MM.1S (cell line): ENCODE measurements at regions not wholly inside any gene's neighbourhood (a gene's known extent, or its start where the extent isn't known, plus 50 kb on each side); places are given as distances from the start of the nearest gene placed in this dataset.

Experiments used
- DNase-seq: peaks from one replicate; pipeline ENCODE4 v3.0.0-alpha.2; 2015
- H2AFZ ChIP-seq: fragments of 300-600 bp; sonication (generic); 2 replicates; pipeline ENCODE4 v1.6.0; 2016; ENCODE audit warnings: antibody characterized with exemption, low read length
- H3F3A ChIP-seq: fragments of 300-600 bp; sonication (generic); 2 replicates; pipeline ENCODE4 v1.6.1; 2016; ENCODE audit warnings: mild to moderate bottlenecking, antibody characterized with exemption, low read length, moderate library complexity, mixed read lengths; ENCODE audit not compliant: insufficient read depth
- H3K27ac ChIP-seq: fragments of 300-600 bp; sonication (generic); 2 replicates; pipeline ENCODE4 v1.5.1; 2016; ENCODE audit warnings: mild to moderate bottlenecking, low read length
- H3K27me3 ChIP-seq: fragments of 300-600 bp; sonication (generic); replicated peaks from 2 replicates; pipeline ENCODE4 v1.6.0; 2016; ENCODE audit warnings: low read length; ENCODE audit not compliant: insufficient read depth
- H3K36me3 ChIP-seq: fragments of 300-600 bp; sonication (generic); replicated peaks from 2 replicates; pipeline ENCODE4 v1.6.1; 2016; ENCODE audit warnings: mild to moderate bottlenecking, low read length, mixed read lengths; ENCODE audit not compliant: insufficient read depth
- H3K4me1 ChIP-seq: fragments of 300-600 bp; sonication (generic); 2 replicates; pipeline ENCODE4 v1.6.1; 2016; ENCODE audit warnings: low read length, mixed read lengths
- H3K4me2 ChIP-seq: fragments of 300-600 bp; sonication (generic); 2 replicates; pipeline ENCODE4 v1.6.0; 2016; ENCODE audit warnings: low read depth, low read length
- H3K4me3 ChIP-seq: fragments of 300-600 bp; sonication (generic); 2 replicates; pipeline ENCODE4 v1.5.1; 2016; ENCODE audit warnings: low read length, mixed read lengths
- H3K79me2 ChIP-seq: fragments of 300-600 bp; sonication (generic); 2 replicates; pipeline ENCODE4 v1.6.1; 2016; ENCODE audit warnings: mixed run types, low read length, mixed read lengths
- H3K9ac ChIP-seq: fragments of 300-600 bp; sonication (generic); 2 replicates; pipeline ENCODE4 v1.6.1; 2016; ENCODE audit warnings: low read length, mixed read lengths
- H3K9me2 ChIP-seq: fragments of 300-600 bp; sonication (generic); replicated peaks from 2 replicates; pipeline ENCODE4 v1.6.1; 2016; ENCODE audit warnings: mild to moderate bottlenecking, low read length, mixed read lengths; ENCODE audit not compliant: insufficient read depth
- H3K9me3 ChIP-seq: fragments of 300-600 bp; sonication (generic); replicated peaks from 2 replicates; pipeline ENCODE4 v1.6.1; 2016; ENCODE audit warnings: mild to moderate bottlenecking, low read length, mixed read lengths; ENCODE audit not compliant: insufficient read depth
- H4K20me1 ChIP-seq: fragments of 300-600 bp; sonication (generic); 2 replicates; pipeline ENCODE4 v1.6.1; 2016; ENCODE audit warnings: mild to moderate bottlenecking, low read length, moderate library complexity, mixed read lengths; ENCODE audit not compliant: insufficient read depth
- EZH2 ChIP-seq: fragments of 300-600 bp; sonication (generic); optimal IDR thresholded peaks from 2 replicates; pipeline ENCODE3; 2017; ENCODE audit warnings: low read depth, mild to moderate bottlenecking, antibody characterized with exemption, low read length, mixed read lengths
- EZH2phosphoT487 ChIP-seq: fragments of 300-600 bp; sonication (generic); IDR thresholded peaks from 2 replicates; pipeline ENCODE4 v1.6.1; 2018; ENCODE audit warnings: antibody characterized with exemption, low read length
- TF ChIP-seq, protein P1 (sequence below): fragments of 300-600 bp; sonication (generic); IDR thresholded peaks from 2 replicates; pipeline ENCODE4 v1.5.1; 2016; ENCODE audit warnings: antibody characterized with exemption, low read length, mixed read lengths

DNA sequence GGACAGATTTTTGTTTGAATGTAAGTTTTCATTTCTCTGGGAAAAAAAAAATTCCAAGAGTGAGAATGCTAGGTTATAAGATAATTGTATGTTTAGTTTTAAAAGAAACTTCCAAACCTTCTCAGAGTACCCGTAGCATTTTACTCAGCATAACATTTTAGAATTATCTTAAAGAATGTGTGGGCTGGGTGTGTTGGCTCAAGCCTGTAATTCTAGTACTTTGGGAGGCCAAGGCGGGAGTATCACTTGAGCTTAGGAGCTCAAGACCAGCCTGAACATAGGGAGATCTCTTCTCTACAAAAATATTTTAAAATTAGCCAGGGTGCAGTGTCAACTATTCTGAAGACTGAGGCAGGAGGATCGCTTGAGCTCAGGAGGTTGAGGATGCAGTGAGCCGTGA, 57.4 kb upstream of the RMP24 start:
- no peak for DNase-seq
- Histone ChIP-seq H3K9ac (no peak overlapping the region), H3K36me3 (no peaks in the 10 kb centered on the region), H3K27ac (no peak overlapping the region), H3K9me2 (no peaks in the 10 kb centered on the region), H3F3A (no peaks in the 10 kb centered on the region), H2AFZ (no peak overlapping the region), H3K4me3 (no peak overlapping the region), H3K4me2 (no peak overlapping the region), H3K4me1 (no peaks in the 10 kb centered on the region), H3K9me3 (no peaks in the 10 kb centered on the region), H4K20me1 (no peaks in the 10 kb centered on the region), H3K27me3 (no peaks in the 10 kb centered on the region), H3K79me2 (no peaks in the 10 kb centered on the region)
- TF ChIP-seq EZH2phosphoT487: no peak
- TF ChIP-seq, protein P1, sequence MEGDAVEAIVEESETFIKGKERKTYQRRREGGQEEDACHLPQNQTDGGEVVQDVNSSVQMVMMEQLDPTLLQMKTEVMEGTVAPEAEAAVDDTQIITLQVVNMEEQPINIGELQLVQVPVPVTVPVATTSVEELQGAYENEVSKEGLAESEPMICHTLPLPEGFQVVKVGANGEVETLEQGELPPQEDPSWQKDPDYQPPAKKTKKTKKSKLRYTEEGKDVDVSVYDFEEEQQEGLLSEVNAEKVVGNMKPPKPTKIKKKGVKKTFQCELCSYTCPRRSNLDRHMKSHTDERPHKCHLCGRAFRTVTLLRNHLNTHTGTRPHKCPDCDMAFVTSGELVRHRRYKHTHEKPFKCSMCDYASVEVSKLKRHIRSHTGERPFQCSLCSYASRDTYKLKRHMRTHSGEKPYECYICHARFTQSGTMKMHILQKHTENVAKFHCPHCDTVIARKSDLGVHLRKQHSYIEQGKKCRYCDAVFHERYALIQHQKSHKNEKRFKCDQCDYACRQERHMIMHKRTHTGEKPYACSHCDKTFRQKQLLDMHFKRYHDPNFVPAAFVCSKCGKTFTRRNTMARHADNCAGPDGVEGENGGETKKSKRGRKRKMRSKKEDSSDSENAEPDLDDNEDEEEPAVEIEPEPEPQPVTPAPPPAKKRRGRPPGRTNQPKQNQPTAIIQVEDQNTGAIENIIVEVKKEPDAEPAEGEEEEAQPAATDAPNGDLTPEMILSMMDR: no peak
- no peak for TF ChIP-seq EZH2

DNA sequence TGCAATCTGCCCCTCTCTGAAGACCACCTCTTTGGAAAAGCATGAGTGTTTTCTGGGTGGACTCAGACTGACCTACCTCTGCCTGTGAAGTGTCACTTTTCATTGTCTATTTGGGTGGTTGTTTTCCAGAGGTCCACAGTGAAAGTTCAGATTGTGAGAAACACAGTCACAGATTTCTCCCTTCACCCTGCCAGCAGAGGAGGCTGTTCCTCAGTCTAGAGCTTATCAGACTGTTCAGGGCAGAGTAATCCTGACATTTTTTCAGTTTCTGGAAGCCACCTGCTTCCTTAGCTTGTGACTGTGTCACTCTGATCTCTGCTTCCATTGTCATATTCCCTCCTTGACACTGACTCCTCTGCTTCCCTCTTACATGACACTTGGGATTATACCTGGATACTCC, 55.4 kb upstream of the RMP24 start:
- no peak overlapping the region for H3K4me2 ChIP-seq
- no peaks in the 10 kb centered on the region for H3K27me3 ChIP-seq
- no peaks in the 10 kb centered on the region for H3K36me3 ChIP-seq
- no peaks in the 10 kb centered on the region for H3K9me2 ChIP-seq
- H3K4me1 ChIP-seq: no peaks in the 10 kb centered on the region
- no peak overlapping the region for H3K9ac ChIP-seq
- no peaks in the 10 kb centered on the region for H4K20me1 ChIP-seq
- H3K9me3 ChIP-seq: no peaks in the 10 kb centered on the region
- no peak for DNase-seq
- no peaks in the 10 kb centered on the region for H3F3A ChIP-seq
- H2AFZ ChIP-seq: no peak overlapping the region
- H3K79me2 ChIP-seq: no peaks in the 10 kb centered on the region
- no peak overlapping the region for H3K27ac ChIP-seq
- TF ChIP-seq, protein P1: peak; percentile 24
- no peak for TF ChIP-seq EZH2phosphoT487
- no peak overlapping the region for H3K4me3 ChIP-seq

DNA sequence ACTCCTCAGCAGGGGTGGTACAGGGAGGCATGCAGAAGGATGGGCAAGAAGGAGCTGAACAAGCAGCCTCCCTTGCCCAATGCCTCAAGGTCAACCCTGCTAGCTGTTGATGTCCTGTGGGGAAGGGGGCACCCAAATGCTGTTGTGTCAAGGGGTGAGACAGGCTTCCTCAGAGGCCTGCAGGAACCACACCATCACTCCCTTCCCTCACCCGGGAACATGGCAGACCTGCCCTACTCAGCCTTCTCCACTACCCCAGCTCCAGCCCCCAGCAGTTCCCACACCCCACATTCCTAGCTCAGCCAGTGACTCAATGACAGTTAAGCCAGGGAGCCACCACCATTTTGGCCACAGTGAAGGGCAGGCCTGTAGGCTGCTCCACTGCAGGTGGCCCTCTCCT, 53.9 kb upstream of the RMP24 start:
- Histone ChIP-seq H3K36me3 (no peaks in the 10 kb centered on the region), H2AFZ (no peak overlapping the region), H3F3A (no peaks in the 10 kb centered on the region), H4K20me1 (no peaks in the 10 kb centered on the region), H3K79me2 (no peaks in the 10 kb centered on the region), H3K4me3 (no peak overlapping the region), H3K9me2 (no peaks in the 10 kb centered on the region), H3K9me3 (no peaks in the 10 kb centered on the region), H3K27ac (no peak overlapping the region), H3K9ac (no peak overlapping the region), H3K4me1 (no peaks in the 10 kb centered on the region), H3K4me2 (no peak overlapping the region), H3K27me3 (no peaks in the 10 kb centered on the region)
- no peak for TF ChIP-seq EZH2
- TF ChIP-seq, protein P1: no peak
- TF ChIP-seq EZH2phosphoT487: no peak
- no peak for DNase-seq
